Fibroblast of skin of right biceps (primary cell): ENCODE measurements at regions not wholly inside any gene's neighbourhood (a gene's known extent, or its start where the extent isn't known, plus 50 kb on each side); places are given as distances from the start of the nearest gene placed in this dataset.

Source experiments
- DNase-seq: peaks from one replicate; pipeline ENCODE4 v3.0.0-alpha.2; 2013

- no peak for DNase-seq
Observed at GRCh38 chr22:46092011-46092410, 58.3 kb upstream of the PPARA start.

- no peak for DNase-seq
Observed at GRCh38 chr22:46092670-46093410, 57.5 kb upstream of the PPARA start.

DNA sequence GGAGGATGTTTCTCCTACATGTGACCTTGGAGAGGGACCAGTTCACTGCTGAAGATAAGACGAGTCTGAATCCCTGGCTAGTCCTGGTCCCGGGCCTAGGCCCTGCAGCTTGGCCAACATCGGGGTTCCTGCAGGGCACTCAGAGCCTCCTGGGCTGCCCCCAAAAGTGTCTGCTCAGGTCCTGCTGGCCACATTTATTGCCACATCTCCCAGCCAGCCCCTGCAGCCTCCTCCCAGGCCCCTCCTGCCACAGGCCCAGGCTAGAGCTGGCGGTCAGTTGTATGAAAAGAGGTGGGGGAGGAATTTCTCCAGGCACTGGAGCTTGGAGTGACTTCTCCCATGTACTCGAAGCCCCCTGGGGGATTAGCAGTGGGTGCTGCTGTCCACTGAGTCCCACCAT is 56.5 kb upstream of the PPARA start:
- no peak for DNase-seq

DNA sequence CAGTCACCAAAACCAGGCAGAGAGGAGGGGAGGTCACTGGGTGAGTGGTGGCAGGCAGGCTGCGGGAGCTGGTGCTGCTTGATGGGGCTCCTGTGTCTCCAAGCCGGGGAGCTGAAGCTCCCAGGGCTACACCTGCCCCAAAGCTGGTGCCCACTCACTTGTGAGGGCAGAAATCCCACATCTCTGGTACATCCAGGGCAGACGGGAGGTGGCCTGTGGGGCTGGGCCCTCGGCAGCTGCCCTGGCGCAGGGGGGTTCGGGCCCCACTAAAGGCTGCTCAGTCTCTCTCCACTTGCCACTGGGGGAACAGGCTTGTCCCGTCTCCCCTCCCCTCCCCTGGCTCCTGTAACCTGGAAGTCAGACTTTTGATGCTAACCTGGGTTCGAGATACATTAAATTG is 55.6 kb upstream of the PPARA start:
- no peak for DNase-seq

- DNase-seq: no peak
Observed at GRCh38 chr22:46096051-46096450, 54.3 kb upstream of the PPARA start.

DNA sequence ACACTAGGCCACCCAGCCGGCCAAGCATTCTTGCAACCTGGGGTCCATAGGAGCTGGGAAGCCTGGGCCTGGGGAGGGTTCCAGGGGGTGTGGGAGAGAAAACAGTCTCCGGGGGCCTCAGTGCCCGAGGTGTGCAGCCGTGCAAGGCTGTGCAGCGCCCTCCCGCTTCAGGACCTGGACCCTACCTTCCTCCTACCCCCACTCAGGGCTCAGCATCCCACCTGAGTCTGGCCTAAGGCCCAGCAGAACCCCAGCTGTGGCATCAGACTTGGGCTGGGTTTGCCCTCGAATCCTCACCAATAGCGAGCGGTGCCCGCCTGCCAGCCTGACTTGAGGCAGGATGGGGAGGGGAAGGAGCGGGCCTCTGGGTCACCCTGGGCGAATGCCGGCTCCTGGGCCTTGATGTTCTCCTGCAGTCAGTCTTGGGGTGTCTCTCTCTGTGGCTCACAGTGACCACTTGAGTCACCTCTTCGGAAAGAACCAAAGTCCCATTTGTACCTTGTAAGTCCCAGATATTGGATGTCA is 53.6 kb upstream of the PPARA start:
- DNase-seq: no peak

DNA sequence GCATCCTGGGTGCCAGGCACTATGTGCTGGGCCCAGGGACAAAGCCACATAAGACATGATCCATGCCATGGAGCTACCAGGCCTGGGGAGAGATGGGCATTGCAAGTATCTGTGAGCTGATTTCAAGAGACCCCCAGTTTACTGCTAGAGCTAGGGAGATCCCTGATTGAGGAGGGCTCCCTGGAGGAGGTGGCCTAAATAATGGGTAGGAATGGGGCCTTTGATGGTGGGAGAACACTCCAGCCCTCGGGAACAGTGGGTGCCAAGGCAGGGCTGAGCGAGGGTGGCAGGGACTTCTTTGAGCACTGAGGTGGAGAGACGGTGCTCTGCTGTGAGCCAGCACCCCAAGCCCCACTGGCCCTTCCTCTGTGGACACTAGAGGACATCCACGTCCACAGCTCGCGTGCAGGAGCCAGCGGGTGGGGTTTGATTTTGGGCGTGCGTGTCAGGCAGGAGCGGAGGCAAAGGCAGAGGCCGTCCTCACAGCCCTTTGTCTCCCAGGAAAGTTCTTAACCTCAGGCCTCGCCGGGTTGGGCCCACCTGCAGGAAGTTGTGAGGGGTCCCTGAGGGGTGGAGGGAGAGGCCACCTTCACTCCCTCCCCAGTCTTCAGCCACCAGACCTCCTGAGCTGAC is 52.9 kb upstream of the PPARA start:
- no peak for DNase-seq

GRCh38 chr22:46098525-46099475 is 51.5 kb upstream of the PPARA start:
- no peak for DNase-seq

DNA sequence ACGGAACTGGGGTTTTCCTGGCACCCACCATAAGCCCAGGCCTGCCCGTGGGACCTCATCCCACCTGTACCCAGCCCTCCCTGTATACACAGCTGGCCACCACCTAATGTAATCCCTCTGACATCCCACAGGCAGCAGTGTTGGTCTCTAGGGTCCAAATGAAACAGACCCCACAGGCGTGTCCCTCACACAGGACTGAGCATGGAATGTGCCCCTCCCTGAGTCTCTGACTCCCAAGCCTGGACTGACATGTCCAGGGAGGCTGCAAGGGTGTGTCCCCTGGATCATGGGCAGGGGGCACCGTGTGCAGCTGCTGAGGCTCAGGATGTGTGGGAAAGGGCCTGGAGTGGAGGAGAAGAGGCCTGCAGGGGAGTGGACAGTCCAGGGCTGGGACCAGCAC is 50.6 kb upstream of the PPARA start:
- no peak for DNase-seq

DNA sequence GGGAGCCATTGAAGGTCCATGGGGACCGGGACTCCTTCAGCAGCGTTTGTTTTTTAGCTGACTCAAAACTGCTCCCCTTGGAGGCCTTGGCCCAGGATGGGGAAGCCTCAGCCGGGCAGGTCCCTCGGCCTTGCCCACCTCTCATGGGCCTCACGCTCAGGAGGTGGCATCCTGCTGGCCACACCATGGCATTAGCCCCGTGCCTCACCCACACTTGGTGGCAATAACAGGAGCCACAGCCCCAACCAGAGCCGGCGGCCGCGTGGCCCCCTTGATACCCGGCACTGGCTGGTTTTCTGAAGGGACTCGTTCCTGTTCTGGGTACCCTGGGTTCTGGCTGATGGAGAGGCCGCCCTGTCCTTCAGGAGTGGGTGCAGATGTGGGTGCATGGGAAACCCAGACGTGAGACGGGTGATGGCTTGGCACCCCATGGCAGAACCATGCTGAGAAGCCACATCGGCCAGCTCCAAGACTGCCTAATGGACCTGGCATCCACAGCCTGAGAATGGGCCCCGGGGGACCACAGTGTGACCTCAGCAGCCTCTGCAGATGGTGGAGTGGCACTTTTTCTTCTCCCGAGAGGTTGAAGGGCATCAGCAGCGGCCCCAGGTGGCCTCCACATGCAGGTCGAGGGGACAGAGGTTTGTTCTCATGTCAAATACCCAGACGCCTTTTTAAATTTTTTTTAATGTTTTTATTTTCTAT is 49.8 kb upstream of the PPARA start:
- no peak for DNase-seq
